ENCODE measurements at regions not wholly inside any gene's neighbourhood (a gene's known extent, or its start where the extent isn't known, plus 50 kb on each side); places are given as distances from the start of the nearest gene placed in this dataset.

GRCh38 chr5:164967354-164967753, 1461.9 kb downstream of the MAT2B start:
- no peak overlapping the region for H3K4me3 Mint-ChIP-seq
- H3K27ac Mint-ChIP-seq = no peak overlapping the region

GRCh38 chr5:164972973-164973372, 1467.6 kb downstream of the MAT2B start:
- H3K27me3 Mint-ChIP-seq (ENCODE audit: low read depth in 2 of 2) = no peaks in the 10 kb centered on the region
- H3K9me3 Mint-ChIP-seq = peaks cover 16 to 18% of the 10 kb centered on the region in 2 donors
- H3K27ac Mint-ChIP-seq = no peak overlapping the region
- DNase-seq (no peak), ATAC-seq (no peak)
- H3K36me3 Mint-ChIP-seq = no peaks in the 10 kb centered on the region
- WGBS (ENCODE audit: insufficient coverage) = no CpG with 5 or more reads among the region's 1 CpG
- H3K4me3 ChIP-seq (ENCODE audit: low read length) = no peak overlapping the region
- intact Hi-C loops (cut with micrococcal nuclease) = no loop called here
- H3K27ac ChIP-seq (ENCODE audit: low read length) = no peak overlapping the region
- no peaks in the 10 kb centered on the region for H3K4me1 Mint-ChIP-seq
- no peaks in the 10 kb centered on the region for H3K9me3 ChIP-seq (ENCODE audit: control insufficient read depth, insufficient read depth, low read length)
- H3K27me3 ChIP-seq (ENCODE audit: control insufficient read depth, insufficient read depth, low read length) = no peaks in the 10 kb centered on the region
- no peak for TF ChIP-seq CTCF (IDR thresholded peaks at IDR 0.05)
- no peaks in the 10 kb centered on the region for H3K36me3 ChIP-seq (ENCODE audit: control insufficient read depth, insufficient read depth, low read length)
- H3K4me1 ChIP-seq (ENCODE audit: control insufficient read depth, insufficient read depth, low read length) = no peaks in the 10 kb centered on the region
- no peak overlapping the region for H3K4me3 Mint-ChIP-seq

More at GRCh38 chr5:164967354-164967753, 1461.9 kb downstream of the MAT2B start:
- TF ChIP-seq CTCF (IDR thresholded peaks at IDR 0.05) = no peak
- Mint-ChIP-seq H3K4me1 (no peaks in the 10 kb centered on the region), H3K36me3 (no peaks in the 10 kb centered on the region), H3K9me3 (peaks cover 4 to 9% of the 10 kb centered on the region in 2 donors), H3K27me3 (ENCODE audit: low read depth in 2 of 2) (no peaks in the 10 kb centered on the region)
- WGBS (ENCODE audit: insufficient coverage) = no CpG with 5 or more reads among the region's 1 CpG
- no peaks in the 10 kb centered on the region for H3K27me3 ChIP-seq (ENCODE audit: control insufficient read depth, insufficient read depth, low read length)
- no peaks in the 10 kb centered on the region for H3K4me1 ChIP-seq (ENCODE audit: control insufficient read depth, insufficient read depth, low read length)
- ATAC-seq (no peak), DNase-seq (no peak)
- intact Hi-C loops (cut with micrococcal nuclease) = no loop called here
- H3K36me3 ChIP-seq (ENCODE audit: control insufficient read depth, insufficient read depth, low read length) = no peaks in the 10 kb centered on the region
- H3K9me3 ChIP-seq (ENCODE audit: control insufficient read depth, insufficient read depth, low read length) = no peaks in the 10 kb centered on the region
- H3K27ac ChIP-seq (ENCODE audit: low read length) = no peak overlapping the region
- no peak overlapping the region for H3K4me3 ChIP-seq (ENCODE audit: low read length)

GRCh38 chr5:164975986-164976385, 1470.6 kb downstream of the MAT2B start:
- ATAC-seq = no peak
- TF ChIP-seq CTCF (IDR thresholded peaks at IDR 0.05) = no peak

GRCh38 chr5:164980480-164980879, 1475.1 kb downstream of the MAT2B start:
- DNase-seq (no peak), ATAC-seq (no peak)
- H3K4me1 Mint-ChIP-seq = no peaks in the 10 kb centered on the region
- no peaks in the 10 kb centered on the region for H3K36me3 ChIP-seq (ENCODE audit: control insufficient read depth, insufficient read depth, low read length)
- H3K9me3 Mint-ChIP-seq = peaks cover 10 to 16% of the 10 kb centered on the region in 2 donors
- H3K27ac Mint-ChIP-seq = no peak overlapping the region
- no CpG with 5 or more reads among the region's 2 CpGs for WGBS (ENCODE audit: insufficient coverage)
- no peak for TF ChIP-seq CTCF (IDR thresholded peaks at IDR 0.05)
- H3K4me1 ChIP-seq (ENCODE audit: control insufficient read depth, insufficient read depth, low read length) = no peaks in the 10 kb centered on the region
- H3K27ac ChIP-seq (ENCODE audit: low read length) = no peak overlapping the region
- H3K4me3 ChIP-seq (ENCODE audit: low read length) = no peak overlapping the region
- no peaks in the 10 kb centered on the region for H3K9me3 ChIP-seq (ENCODE audit: control insufficient read depth, insufficient read depth, low read length)
- no peaks in the 10 kb centered on the region for H3K27me3 ChIP-seq (ENCODE audit: control insufficient read depth, insufficient read depth, low read length)
- intact Hi-C loops (cut with micrococcal nuclease) = no loop called here
- no peak overlapping the region for H3K4me3 Mint-ChIP-seq
- H3K36me3 Mint-ChIP-seq = no peaks in the 10 kb centered on the region
- no peaks in the 10 kb centered on the region for H3K27me3 Mint-ChIP-seq (ENCODE audit: low read depth in 2 of 2)

More at GRCh38 chr5:164975986-164976385, 1470.6 kb downstream of the MAT2B start:
- WGBS (ENCODE audit: insufficient coverage) = 63% methylated on average over 1 of the region's 2 CpGs
- H3K27me3 Mint-ChIP-seq (ENCODE audit: low read depth in 2 of 2) = no peaks in the 10 kb centered on the region
- Histone ChIP-seq H3K4me1 (ENCODE audit: control insufficient read depth, insufficient read depth, low read length) (no peaks in the 10 kb centered on the region), H3K27ac (ENCODE audit: low read length) (no peak overlapping the region), H3K4me3 (ENCODE audit: low read length) (no peak overlapping the region), H3K36me3 (ENCODE audit: control insufficient read depth, insufficient read depth, low read length) (no peaks in the 10 kb centered on the region), H3K9me3 (ENCODE audit: control insufficient read depth, insufficient read depth, low read length) (no peaks in the 10 kb centered on the region), H3K27me3 (ENCODE audit: control insufficient read depth, insufficient read depth, low read length) (no peaks in the 10 kb centered on the region)
- DNase-seq = no peak
- H3K27ac Mint-ChIP-seq = no peak overlapping the region
- no peak overlapping the region for H3K4me3 Mint-ChIP-seq
- intact Hi-C loops (cut with micrococcal nuclease) = no loop called here
- H3K4me1 Mint-ChIP-seq = no peaks in the 10 kb centered on the region
- peaks cover 16 to 19% of the 10 kb centered on the region in 2 donors for H3K9me3 Mint-ChIP-seq
- no peaks in the 10 kb centered on the region for H3K36me3 Mint-ChIP-seq

All from natural killer cell (primary cell).